NCI-H1694 treated with DMSO at 0.1 percent for 48 hours (cell line): ENCODE measurements at regions not wholly inside any gene's neighbourhood (a gene's known extent, or its start where the extent isn't known, plus 50 kb on each side); places are given as distances from the start of the nearest gene placed in this dataset.

Experiments
- DNase-seq: peaks from one replicate; lab custom pipeline; 2025; lab: John Stamatoyannopoulos, UW

DNA sequence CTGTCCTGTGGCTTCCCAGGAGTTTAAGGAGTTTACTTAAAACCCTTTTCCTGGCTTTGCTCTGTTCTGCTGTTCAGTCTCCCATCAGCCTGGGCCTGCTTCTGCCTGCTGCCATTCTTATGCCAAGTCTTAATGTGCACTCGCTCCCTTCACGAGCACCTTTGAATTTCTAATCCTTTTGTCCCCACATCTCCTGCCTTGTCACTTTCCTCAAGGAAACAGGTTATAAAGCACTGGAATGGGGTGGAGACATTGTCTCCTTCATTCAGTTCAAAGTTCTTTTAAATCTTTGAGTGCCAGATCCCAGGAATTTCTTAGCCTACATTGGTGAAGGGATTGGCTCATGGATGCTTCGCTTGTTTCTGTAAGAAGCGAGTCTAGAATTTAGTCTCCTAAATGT is 87.2 kb upstream of the LIFR start:
- no peak for DNase-seq

- no peak for DNase-seq
Measured at GRCh38 chr5:38645508-38645907, 89.1 kb upstream of the LIFR start.

DNA sequence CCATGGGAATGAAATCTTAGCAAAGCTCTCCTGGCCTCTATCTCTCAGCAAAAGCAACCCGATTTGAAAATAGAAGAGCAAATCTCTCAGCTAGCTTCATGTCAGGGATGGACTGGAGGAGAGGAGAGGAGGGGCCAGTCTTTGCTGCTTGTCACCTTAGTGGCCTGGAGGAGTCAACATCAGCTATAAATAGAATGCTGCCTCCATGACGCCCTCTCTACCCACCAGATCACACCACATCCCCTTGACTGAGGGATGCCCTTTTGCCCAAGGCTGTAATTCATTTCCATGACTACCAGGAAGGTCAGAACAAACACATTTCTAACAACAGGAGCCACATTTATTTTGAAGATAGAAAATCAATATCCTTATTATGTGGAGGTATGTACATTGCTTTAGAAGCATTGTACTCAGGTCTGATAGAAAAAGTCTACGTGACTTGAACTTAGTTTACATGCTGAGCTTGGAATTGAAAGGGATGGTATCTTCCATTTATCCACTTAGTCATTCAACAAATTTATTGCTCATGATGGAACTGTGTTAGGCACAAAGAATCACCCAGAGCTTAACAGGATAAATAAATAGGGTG is 92.4 kb upstream of the LIFR start:
- no peak for DNase-seq

DNA sequence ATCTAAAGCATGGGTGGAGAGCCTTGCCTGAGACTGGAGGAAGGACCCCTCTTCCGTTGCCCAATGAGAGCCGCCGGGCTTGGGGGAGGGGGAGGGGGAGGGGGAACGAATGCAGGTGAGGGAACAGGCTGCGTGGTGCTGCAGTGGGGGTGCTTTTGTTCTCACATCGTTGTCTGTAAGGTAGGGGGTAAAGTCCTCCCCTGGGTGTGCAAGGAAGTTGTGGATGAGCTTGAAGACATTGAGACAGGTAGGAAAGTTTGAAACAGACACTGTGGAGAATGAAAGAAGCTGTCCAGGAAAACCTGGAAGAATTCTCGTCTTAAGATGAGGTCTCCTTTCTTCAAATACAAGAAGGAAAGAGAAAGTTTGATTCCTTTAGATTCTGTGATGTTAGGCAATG is 94.1 kb upstream of the LIFR start:
- no peak for DNase-seq

DNA sequence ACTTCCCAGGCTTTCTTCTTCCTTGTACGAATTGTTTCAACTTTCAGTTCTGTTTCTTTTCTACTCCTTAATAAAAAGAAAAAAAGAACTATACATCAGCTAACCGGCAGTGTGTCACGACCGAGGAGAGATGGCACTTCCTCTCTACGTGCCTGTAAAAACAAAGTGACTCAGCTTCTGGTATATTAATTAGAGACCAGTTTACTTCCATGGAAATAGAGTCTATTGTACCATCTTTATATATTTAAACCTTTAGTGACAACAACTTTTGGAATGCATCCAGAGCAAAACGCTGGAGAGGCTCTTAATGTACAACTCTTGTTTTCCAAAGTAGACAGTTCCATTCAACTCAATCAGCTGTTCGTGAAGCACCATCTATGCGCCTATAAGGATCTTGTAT is 94.5 kb upstream of the LIFR start:
- DNase-seq, result no peak

DNA sequence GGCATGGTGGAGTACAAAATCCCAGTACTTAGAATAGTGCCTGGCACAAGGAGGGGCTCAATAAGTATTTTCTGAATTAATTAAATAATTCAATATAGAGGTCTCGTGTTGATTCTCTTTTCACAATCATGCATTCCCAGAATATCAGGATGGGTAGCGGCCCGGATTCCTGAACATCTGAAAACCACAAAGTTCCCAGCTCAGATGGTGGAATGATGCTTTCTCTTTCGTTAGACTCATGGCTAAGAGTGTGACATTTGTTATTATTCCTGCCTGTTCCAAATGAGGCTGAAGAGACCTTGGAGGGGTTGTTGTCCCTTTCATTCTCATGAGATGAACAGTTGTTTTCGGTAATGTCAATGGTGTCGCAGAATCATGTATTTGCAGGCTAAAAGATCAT is 95.4 kb upstream of the LIFR start:
- no peak for DNase-seq

DNA sequence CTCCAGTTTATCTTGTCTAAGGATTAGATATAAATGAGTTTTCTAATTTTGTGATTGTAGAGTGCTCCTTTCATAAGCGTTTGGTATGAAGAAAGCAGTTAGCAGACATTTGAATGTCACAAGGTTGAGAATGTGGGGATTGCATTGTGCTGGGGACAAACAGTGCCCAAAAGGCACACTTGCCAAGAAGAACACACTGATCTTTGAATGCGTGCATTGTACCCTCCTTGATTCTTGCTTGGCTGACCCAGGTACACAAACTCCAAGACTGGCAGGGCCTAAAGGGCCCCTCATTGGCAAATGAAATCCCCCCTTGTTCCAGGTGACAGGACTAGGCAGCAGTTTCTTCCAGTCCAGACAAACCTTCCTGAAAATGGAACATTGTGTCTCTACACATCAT is 96.9 kb upstream of the LIFR start:
- DNase-seq, result no peak

- no peak for DNase-seq
Measured at GRCh38 chr5:38655691-38656090, 99.2 kb upstream of the LIFR start.

DNA sequence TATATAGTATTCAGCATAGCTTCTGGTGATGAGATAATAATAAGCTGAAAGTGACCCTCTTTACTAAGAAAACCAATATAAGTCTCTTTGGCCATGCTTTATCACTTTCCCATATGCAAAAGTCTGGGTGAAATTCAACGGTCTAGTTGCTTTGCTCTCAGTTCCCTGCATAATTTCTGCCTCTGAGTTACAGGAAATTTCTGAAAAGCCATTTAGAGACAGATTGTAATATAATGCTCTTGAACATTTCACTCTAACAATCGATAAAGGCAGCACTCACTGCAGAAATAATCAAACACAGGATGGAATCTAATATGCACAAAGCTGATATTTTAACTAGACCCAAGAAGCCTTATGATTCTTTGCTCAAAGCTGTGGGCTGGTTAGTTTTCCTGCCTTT is 100.1 kb upstream of the LIFR start:
- DNase-seq, result no peak

DNA sequence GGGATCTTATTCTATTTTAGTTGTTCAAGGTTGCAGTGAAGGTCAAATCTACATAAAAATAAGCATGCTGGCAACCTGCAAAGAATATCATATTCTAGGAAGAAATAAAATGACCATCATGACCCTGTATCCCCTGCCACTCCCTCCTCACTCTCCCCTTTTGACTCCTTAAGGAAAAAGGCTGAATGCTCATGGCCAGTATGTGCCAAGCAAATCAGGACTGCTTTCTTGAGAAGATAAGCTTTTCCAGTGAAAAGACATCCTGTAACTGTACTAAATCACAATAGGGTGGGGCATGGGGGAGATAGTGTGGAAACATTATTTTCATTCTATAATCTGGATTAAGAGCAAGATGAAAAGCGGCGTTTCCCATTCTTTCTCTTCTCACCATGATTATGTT is 100.6 kb upstream of the LIFR start:
- no peak for DNase-seq

DNA sequence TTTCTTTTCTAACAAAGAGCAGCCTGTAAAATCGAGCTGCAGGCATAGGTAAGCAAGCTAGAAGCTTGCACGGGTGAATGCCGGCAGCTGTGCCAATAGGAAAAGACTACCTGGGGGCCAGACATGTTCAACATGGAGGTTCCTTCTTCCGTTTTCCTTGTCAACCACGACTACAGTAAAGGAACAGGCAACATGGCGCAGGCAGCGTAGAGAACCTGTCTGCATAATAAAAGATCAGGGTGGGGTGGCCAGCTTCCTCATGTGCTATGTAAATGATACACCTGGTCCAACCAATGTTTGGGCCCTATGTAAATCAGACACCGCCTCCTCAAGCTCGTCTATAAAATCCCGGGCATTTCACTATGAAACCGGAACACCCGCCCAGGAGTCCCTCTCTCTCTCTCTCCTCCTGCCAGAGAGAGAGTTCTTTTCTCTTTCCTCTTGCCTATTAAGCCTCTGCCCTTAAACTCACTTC is 103.8 kb upstream of the LIFR start:
- peak; percentile 69 for DNase-seq

DNA sequence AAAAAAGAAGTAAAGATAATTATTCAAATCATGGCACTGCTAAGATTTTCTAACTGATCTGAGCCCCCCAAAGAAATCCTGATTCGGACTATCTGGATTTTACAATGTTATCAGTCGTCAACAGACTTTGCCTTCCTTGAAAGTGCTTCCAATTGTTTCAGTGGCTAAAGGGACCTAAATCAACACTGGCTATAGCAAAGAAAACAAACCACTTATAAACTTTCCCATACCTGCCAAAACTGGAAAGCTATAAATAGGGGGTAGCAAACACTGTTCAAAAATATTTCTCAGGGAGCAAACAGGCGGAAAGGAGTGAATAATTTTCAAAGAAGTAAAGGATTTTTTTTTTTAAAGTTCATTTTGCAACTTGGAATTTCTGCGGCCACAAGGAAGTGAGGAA is 105.6 kb upstream of the LIFR start:
- DNase-seq, result no peak

GRCh38 chr5:38663249-38663648 is 106.8 kb upstream of the LIFR start:
- no peak for DNase-seq

GRCh38 chr5:38666668-38667498 is 110.4 kb upstream of the LIFR start:
- no peak for DNase-seq

GRCh38 chr5:38667499-38667776 is 111.0 kb upstream of the LIFR start:
- DNase-seq, result no peak

- no peak for DNase-seq
Measured at GRCh38 chr5:38669361-38669880, 113.0 kb upstream of the LIFR start.

- DNase-seq, result no peak
Measured at GRCh38 chr5:38670066-38670465, 113.6 kb upstream of the LIFR start.

- DNase-seq, result no peak
Measured at GRCh38 chr5:38670878-38671277, 114.4 kb upstream of the LIFR start.

DNA sequence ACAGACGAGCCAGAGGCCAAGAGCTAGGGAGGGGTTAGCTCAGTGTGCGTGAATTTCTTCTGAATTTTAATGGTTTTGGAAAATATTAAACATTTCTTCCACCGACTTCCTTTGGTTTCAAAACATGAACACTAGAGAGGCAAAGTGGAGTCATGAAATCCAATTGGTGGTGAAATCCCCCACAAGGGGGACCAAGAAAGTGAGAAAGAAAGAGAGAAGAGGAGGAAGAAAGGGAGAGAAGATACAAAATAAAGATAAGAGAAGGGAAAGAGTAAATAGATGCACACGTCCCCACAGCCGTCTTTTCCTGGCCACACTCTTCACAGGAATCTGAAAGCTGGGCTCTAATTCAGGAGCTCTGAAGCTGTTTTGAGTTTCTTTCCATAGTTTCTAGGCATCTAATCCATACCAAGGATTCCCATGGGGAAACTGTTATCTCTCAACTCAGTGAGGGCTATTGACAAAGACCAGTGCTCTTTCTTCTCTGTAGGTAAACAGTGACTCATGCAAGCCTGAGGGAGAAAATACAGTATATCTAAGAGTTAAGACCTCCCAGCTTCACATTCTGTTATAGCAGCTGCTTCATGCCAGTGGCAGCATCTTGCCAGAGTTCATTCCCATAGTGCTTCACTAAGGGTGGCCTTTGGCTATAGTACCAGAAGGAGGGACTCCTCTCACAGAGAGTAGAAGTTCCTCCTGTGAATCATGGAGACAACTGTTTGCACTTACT is 115.8 kb upstream of the LIFR start:
- no peak for DNase-seq

DNA sequence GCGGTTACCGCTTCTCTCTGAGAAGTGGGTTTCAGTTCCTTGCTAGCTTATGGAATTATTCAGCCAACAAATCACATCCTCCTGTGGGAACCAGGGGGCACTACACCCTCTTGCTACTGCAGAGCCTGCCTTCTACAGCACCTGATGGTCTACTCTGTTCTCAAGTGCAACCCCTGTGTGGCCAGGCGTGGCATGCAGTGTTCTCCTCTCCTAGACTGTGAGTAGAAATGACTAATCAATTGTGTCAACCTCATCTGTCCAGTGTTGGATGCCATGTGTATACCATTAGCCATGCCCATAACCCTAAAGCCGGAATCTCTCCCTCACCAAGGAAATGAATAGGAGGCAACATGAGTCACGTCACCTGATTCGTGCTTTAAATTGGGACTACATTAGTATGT is 117.2 kb upstream of the LIFR start:
- DNase-seq, result no peak

- no peak for DNase-seq
Measured at GRCh38 chr5:38675443-38675842, 119.0 kb upstream of the LIFR start.

DNA sequence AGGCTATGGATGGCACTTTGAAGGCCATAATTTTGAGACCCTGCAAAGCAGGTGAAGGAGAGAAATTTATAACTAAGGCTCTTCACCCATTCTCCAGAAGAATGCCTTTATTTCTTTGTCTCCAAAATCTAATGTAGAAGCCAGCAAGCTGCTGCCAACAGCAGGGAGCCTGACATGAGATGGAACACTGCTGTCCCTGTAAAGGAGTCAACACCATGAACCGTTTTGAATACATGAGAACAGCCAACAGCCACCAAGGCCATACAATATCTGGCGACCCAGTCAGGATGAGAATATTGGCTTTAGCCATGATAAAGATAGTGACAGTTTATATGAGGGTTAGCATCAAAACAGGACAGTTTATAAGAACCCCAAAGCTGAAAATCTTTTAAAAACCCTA is 121.2 kb upstream of the LIFR start:
- DNase-seq, result no peak

- no peak for DNase-seq
Measured at GRCh38 chr5:38678076-38678475, 121.6 kb upstream of the LIFR start.
